ENCODE measurements at regions not wholly inside any gene's neighbourhood (a gene's known extent, or its start where the extent isn't known, plus 50 kb on each side); places are given as distances from the start of the nearest gene placed in this dataset.
"Not testable (repeated sequence)": the region's sequence is repeated elsewhere in the genome, so short reads cannot be mapped to it uniquely, and the experiment has no call there.

DNA sequence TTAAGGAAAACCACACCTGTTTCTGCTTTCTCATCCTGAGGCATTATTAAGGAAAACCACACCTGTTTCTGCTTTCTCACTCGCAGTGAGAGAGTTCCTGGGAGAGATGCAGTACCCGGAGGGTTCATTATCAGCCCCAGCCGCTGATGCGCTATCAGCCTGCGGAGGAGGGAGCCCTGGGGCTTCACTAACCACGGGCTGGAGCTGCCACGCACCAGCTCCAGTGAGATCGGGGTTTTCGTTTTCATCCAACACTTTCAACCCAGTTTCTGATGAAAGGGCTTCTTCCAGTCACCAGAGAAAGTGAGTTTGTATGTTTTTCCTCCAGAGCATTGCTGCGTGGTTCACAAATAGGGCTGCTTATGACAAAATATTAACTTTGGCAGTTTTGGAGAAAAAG is 93.2 kb upstream of the PRKX start:
- no peak overlapping the region for H3K4me3 Mint-ChIP-seq

DNA sequence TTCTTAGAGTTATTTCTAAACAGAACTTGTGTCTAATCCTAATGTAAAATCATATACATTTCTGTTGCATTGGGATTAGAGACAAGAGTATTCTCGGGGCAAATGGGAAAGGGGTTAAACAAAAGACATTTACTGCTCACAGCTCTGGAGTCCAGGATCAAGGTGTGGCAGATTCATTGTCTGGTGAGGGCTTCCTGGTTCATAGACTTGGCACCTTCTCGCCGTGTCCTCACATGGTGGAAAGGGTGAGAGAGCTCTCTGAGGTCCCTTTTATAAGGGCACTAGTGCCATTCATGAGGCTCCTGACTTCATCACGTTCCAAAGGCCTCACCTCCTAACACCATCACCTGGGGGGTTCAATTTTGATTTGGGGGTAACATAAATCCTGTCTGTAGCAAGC is 90.3 kb upstream of the PRKX start:
- Mint-ChIP-seq H3K27me3 (ENCODE audit: insufficient read depth) (peaks cover 9% of the 10 kb centered on the region), H3K9me3 (no peaks in the 10 kb centered on the region), H3K4me1 (ENCODE audit: low read depth) (no peaks in the 10 kb centered on the region), H3K4me3 (no peak overlapping the region), H3K27ac (no peak overlapping the region), H3K36me3 (ENCODE audit: low read depth) (no peaks in the 10 kb centered on the region)
- TF ChIP-seq, protein P1, sequence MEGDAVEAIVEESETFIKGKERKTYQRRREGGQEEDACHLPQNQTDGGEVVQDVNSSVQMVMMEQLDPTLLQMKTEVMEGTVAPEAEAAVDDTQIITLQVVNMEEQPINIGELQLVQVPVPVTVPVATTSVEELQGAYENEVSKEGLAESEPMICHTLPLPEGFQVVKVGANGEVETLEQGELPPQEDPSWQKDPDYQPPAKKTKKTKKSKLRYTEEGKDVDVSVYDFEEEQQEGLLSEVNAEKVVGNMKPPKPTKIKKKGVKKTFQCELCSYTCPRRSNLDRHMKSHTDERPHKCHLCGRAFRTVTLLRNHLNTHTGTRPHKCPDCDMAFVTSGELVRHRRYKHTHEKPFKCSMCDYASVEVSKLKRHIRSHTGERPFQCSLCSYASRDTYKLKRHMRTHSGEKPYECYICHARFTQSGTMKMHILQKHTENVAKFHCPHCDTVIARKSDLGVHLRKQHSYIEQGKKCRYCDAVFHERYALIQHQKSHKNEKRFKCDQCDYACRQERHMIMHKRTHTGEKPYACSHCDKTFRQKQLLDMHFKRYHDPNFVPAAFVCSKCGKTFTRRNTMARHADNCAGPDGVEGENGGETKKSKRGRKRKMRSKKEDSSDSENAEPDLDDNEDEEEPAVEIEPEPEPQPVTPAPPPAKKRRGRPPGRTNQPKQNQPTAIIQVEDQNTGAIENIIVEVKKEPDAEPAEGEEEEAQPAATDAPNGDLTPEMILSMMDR (IDR thresholded peaks at IDR 0.05) = no peak
- DNase-seq = no peak

More for the DNA sequence above, 93.2 kb upstream of the PRKX start:
- 0 out of 2 replicates have a peak, but pooled peaks cover 1% of the 10 kb centered on the region for H3K4me1 Mint-ChIP-seq (ENCODE audit: low read depth)
- H3K36me3 Mint-ChIP-seq (ENCODE audit: low read depth) = no peaks in the 10 kb centered on the region
- TF ChIP-seq, protein P1 (IDR thresholded peaks at IDR 0.05) = no peak
- no peak for DNase-seq
- no peak overlapping the region for H3K27ac Mint-ChIP-seq
- H3K27me3 Mint-ChIP-seq (ENCODE audit: insufficient read depth) = peaks cover 9% of the 10 kb centered on the region
- H3K9me3 Mint-ChIP-seq = no peaks in the 10 kb centered on the region

DNA sequence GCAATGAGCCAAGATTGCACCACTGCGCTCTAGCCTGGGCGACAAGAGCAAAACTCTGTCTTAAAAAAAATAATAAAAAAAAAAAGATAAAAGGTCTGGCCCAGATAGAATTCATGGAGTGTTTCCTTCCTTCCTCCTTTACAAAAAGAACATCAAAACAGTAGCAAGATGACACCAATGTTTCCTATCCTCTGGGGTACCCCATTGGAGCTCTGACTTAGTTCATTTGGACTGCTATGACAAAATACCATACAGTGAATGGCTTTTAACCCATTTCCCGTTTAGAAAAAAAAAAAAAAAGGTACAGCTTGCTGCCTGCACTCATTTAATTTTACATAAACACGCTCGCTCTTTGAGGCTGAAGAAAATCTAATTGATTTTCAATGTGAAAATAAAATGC is 89.9 kb upstream of the PRKX start:
- no peak overlapping the region for H3K27ac Mint-ChIP-seq
- no peaks in the 10 kb centered on the region for H3K4me1 Mint-ChIP-seq (ENCODE audit: low read depth)
- no peak overlapping the region for H3K4me3 Mint-ChIP-seq
- peaks cover 10% of the 10 kb centered on the region for H3K27me3 Mint-ChIP-seq (ENCODE audit: insufficient read depth)
- no peaks in the 10 kb centered on the region for H3K36me3 Mint-ChIP-seq (ENCODE audit: low read depth)
- TF ChIP-seq, protein P1 (IDR thresholded peaks at IDR 0.05) = no peak
- no peak for DNase-seq
- H3K9me3 Mint-ChIP-seq = no peaks in the 10 kb centered on the region

DNA sequence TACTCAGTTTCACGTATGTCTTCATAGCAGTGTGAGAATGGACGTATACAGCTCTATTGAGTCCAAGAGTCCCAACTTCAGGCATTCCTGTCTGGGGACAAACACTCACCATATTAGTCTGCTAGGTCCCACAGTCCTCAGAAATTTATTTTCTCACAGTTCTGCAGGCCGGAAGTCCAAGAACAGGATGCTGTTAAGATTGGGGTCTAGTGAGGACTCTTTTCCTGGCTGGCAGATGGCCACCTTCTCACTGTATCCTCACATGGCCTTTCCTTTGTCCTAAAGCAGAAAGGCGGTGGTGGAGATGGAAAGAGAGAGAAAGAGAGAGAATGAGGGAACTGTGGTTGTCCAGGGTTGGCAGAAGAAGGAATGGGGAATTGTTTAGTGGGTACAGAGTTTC is 82.0 kb upstream of the PRKX start:
- not testable (repeated sequence) for H3K9me3 Mint-ChIP-seq; H3K4me3 Mint-ChIP-seq; H3K27me3 Mint-ChIP-seq (ENCODE audit: insufficient read depth); H3K4me1 Mint-ChIP-seq (ENCODE audit: low read depth); H3K36me3 Mint-ChIP-seq (ENCODE audit: low read depth); DNase-seq; H3K27ac Mint-ChIP-seq

DNA sequence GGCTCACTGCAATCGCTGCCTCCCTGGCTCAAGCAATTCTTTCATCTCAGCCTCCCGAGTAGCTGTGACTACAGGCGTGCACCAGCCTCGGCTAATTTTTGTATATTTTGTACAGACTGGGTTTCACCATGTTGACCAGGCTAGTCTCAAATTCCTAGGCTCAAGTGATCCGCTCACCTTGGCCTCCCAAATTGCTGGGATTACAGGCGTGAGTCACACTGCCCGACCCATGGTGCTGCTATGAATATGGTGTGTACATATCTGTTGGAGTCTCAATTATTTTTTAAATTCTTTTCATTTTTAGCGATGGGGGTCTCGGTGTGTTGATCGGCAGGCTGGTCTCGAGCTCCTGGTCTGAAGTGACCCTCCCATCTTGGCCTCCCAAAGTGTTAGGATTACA is 78.0 kb upstream of the PRKX start:
- Mint-ChIP-seq H3K27ac (no peak overlapping the region), H3K27me3 (ENCODE audit: insufficient read depth) (peaks cover 9% of the 10 kb centered on the region), H3K4me3 (no peak overlapping the region), H3K36me3 (ENCODE audit: low read depth) (no peaks in the 10 kb centered on the region), H3K4me1 (ENCODE audit: low read depth) (no peaks in the 10 kb centered on the region), H3K9me3 (no peaks in the 10 kb centered on the region)
- DNase-seq = no peak
- TF ChIP-seq, protein P1 (IDR thresholded peaks at IDR 0.05) = no peak

DNA sequence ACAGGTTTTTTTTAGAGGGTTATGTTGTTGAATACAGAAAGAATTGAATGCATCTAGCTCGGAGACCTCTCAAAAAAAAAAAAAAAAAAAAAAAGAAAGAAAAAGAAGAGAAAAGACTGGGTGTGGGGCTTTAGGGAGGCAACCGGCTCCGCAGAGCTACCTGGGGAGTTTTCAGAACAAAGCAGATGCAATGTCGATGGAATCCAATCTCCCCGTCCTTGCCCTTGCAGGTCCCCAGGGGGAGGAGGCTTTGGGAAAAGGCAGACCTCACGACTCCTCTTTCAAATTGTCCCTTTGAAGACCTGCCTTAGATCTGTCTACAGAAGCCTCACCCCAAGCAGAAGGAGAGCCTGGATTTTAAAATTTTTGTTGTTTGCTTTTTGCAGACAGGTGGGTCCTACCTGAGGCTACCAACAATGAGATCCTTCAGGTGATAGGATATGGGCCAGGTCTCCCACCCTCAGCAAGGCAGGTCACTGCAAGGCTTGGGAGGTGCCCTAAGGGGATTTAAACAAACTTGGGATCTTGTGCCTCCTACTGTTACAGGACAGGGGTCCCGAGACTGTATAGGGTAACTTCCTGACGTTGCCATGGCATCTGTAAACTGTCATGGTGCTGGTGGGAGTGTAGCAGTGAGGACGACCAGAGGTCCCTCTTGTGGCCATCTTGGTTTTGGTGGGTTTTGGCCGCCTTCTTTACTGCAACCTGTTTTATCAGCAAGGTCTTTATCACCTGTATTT is 75.2 kb upstream of the PRKX start:
- no peaks in the 10 kb centered on the region for H3K36me3 Mint-ChIP-seq (ENCODE audit: low read depth)
- TF ChIP-seq, protein P1 (IDR thresholded peaks at IDR 0.05) = no peak; the same call in 1 of the 2 replicates
- no peak overlapping the region for H3K4me3 Mint-ChIP-seq
- H3K4me1 Mint-ChIP-seq (ENCODE audit: low read depth) = no peaks in the 10 kb centered on the region
- DNase-seq = no peak
- no peak overlapping the region for H3K27ac Mint-ChIP-seq
- no peaks in the 10 kb centered on the region for H3K9me3 Mint-ChIP-seq
- H3K27me3 Mint-ChIP-seq (ENCODE audit: insufficient read depth) = peaks cover 5% of the 10 kb centered on the region
